ENCODE measurements at regions not wholly inside any gene's neighbourhood (a gene's known extent, or its start where the extent isn't known, plus 50 kb on each side); places are given as distances from the start of the nearest gene placed in this dataset.

DNA sequence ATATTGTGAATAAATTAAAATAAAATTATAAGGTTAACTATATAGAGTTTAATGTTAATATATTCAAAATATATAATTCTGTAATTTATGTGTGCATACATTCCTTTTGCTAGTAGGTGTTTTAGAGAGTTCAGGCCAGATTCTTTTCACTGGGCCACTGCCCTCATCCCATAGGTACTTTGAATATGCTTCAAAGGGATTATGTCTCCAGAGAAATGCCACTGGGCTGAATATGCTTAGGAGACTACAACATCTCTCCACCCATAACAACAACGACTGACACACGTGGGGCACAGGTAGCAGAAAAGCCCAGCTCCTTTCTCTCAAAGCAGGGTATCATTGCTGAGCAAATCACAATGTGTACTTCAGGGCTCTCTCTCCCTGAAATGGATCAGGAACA lies 290.9 kb upstream of the TACR3 start:
- TF ChIP-seq, protein P1, sequence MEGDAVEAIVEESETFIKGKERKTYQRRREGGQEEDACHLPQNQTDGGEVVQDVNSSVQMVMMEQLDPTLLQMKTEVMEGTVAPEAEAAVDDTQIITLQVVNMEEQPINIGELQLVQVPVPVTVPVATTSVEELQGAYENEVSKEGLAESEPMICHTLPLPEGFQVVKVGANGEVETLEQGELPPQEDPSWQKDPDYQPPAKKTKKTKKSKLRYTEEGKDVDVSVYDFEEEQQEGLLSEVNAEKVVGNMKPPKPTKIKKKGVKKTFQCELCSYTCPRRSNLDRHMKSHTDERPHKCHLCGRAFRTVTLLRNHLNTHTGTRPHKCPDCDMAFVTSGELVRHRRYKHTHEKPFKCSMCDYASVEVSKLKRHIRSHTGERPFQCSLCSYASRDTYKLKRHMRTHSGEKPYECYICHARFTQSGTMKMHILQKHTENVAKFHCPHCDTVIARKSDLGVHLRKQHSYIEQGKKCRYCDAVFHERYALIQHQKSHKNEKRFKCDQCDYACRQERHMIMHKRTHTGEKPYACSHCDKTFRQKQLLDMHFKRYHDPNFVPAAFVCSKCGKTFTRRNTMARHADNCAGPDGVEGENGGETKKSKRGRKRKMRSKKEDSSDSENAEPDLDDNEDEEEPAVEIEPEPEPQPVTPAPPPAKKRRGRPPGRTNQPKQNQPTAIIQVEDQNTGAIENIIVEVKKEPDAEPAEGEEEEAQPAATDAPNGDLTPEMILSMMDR (IDR thresholded peaks at IDR 0.05) = no peak
- no peak for TF ChIP-seq POLR2A (IDR thresholded peaks at IDR 0.05)

Measured in ovary (tissue), 3 donors.